Medulla oblongata (tissue), 1 donor: ENCODE measurements at regions not wholly inside any gene's neighbourhood (a gene's known extent, or its start where the extent isn't known, plus 50 kb on each side); places are given as distances from the start of the nearest gene placed in this dataset.

Experiments
- DNase-seq: peaks from one replicate; pipeline ENCODE4 v3.0.0-alpha.2; 2015; ENCODE audit errors: extremely low spot score

- no peak for DNase-seq
These were observed 78.4 kb upstream of the MED9 start for GRCh38 chr17:17398188-17398942.

GRCh38 chr17:17398943-17399926, 77.6 kb upstream of the MED9 start:
- DNase-seq = no peak

- no peak for DNase-seq
These were observed 76.7 kb upstream of the MED9 start for GRCh38 chr17:17400070-17400469.

- DNase-seq = no peak
These were observed 76.1 kb upstream of the MED9 start for GRCh38 chr17:17400566-17401184.

GRCh38 chr17:17401271-17401781, 75.5 kb upstream of the MED9 start:
- DNase-seq = peak; percentile 61

GRCh38 chr17:17402558-17402957, 74.2 kb upstream of the MED9 start:
- DNase-seq = no peak

- DNase-seq = no peak
These were observed 73.7 kb upstream of the MED9 start for GRCh38 chr17:17403065-17403464.

GRCh38 chr17:17403899-17404576, 72.8 kb upstream of the MED9 start:
- peak; percentile 7 for DNase-seq

- DNase-seq = no peak
These were observed 71.1 kb upstream of the MED9 start for GRCh38 chr17:17405673-17406072.

- DNase-seq = peak; percentile 12
These were observed 70.6 kb upstream of the MED9 start for GRCh38 chr17:17406225-17406624.

- DNase-seq = no peak
These were observed 68.5 kb upstream of the MED9 start for GRCh38 chr17:17408236-17408794.

GRCh38 chr17:17410357-17410756, 66.4 kb upstream of the MED9 start:
- peak; percentile 45 for DNase-seq

GRCh38 chr17:17411692-17412091, 65.1 kb upstream of the MED9 start:
- no peak for DNase-seq

GRCh38 chr17:17412326-17412725, 64.5 kb upstream of the MED9 start:
- no peak for DNase-seq

- DNase-seq = no peak
These were observed 63.5 kb upstream of the MED9 start for GRCh38 chr17:17413215-17413792.

GRCh38 chr17:17413821-17414220, 63.0 kb upstream of the MED9 start:
- peak; percentile 42 for DNase-seq

GRCh38 chr17:17414341-17414805, 62.4 kb upstream of the MED9 start:
- peak; percentile 49 for DNase-seq

GRCh38 chr17:17415006-17415405, 61.8 kb upstream of the MED9 start:
- DNase-seq = no peak

GRCh38 chr17:17416007-17416399, 60.8 kb upstream of the MED9 start:
- DNase-seq = peak; percentile 68
